GM23248 (cell line): ENCODE measurements at regions not wholly inside any gene's neighbourhood (a gene's known extent, or its start where the extent isn't known, plus 50 kb on each side); places are given as distances from the start of the nearest gene placed in this dataset.

Source experiments
- EZH2 ChIP-seq: fragments of 200-600 bp; sonication (generic); IDR thresholded peaks from 2 replicates; pipeline ENCODE4 v1.6.1; 2018; ENCODE audit warnings: antibody characterized with exemption, mild to moderate bottlenecking; ENCODE audit not compliant: insufficient read depth, poor library complexity, severe bottlenecking
- EZH2phosphoT487 ChIP-seq: fragments of 200-600 bp; sonication (generic); IDR thresholded peaks from 2 replicates; pipeline ENCODE4 v1.6.1; 2018; ENCODE audit warnings: antibody characterized with exemption, moderate library complexity, mild to moderate bottlenecking, low read depth; ENCODE audit not compliant: insufficient read depth

GRCh38 chr17:13678361-13678760, 76.6 kb upstream of the HS3ST3A1 start:
- TF ChIP-seq EZH2 (no peak), EZH2phosphoT487 (no peak)
